ENCODE measurements at regions not wholly inside any gene's neighbourhood (a gene's known extent, or its start where the extent isn't known, plus 50 kb on each side); places are given as distances from the start of the nearest gene placed in this dataset.

GRCh38 chr4:38442073-38442788, 221.8 kb upstream of the KLF3 start:
- H2AFZ ChIP-seq (ENCODE audit: low read depth, low read length) = no peak overlapping the region
- ATAC-seq (no peak), DNase-seq (ENCODE audit: extremely low read depth in 1 of 4, low spot score in 3 of 4) (no peak), FAIRE-seq (no peak)
- H3K9me3 ChIP-seq (replicated peaks; ENCODE audit: control insufficient read depth, insufficient read depth, low read depth, low read length) = no peaks in the 10 kb centered on the region
- no peaks in the 10 kb centered on the region for H4K20me1 ChIP-seq (replicated peaks; ENCODE audit: control insufficient read depth, insufficient read depth, low read length)
- H3K27me3 ChIP-seq (ENCODE audit: control insufficient read depth in 2 of 2, insufficient read depth in 2 of 2, low read length in 2 of 2) = no peaks in the 10 kb centered on the region
- no peak overlapping the region for H3K27ac ChIP-seq (ENCODE audit: extremely low read depth, low read depth, low read length)
- BruUV-seq (replicated peaks) = no TSS peak
- intact Hi-C loops (cut with micrococcal nuclease) = no loop called here
- ChIA-PET POLR2A (no interaction called here), CTCF (ENCODE audit: low intra/inter-chr PET ratio) (no interaction called here)
- no peak overlapping the region for H3K4me3 ChIP-seq
- H3K9me1 ChIP-seq (ENCODE audit: control insufficient read depth, insufficient read depth, low read length) = no peaks in the 10 kb centered on the region
- in situ Hi-C loops (cut with MboI) = no loop called here
- 49% methylated on average over 5 of the region's 5 CpGs for WGBS (ENCODE audit: insufficient coverage, low coverage, missing lambda C conversion rate)
- TF ChIP-seq SMAD3 (CRISPR knock-in tag; conservative IDR thresholded peaks at IDR 0.05) (no peak), RBM14 (IDR thresholded peaks at IDR 0.05; ENCODE audit: borderline replicate concordance, insufficient read depth, low read depth, low read length) (no peak), ZSCAN32 (CRISPR knock-in tag; IDR thresholded peaks at IDR 0.05) (no peak), SRSF9 (IDR thresholded peaks at IDR 0.05; ENCODE audit: borderline replicate concordance, low read depth, low read length) (no peak), ZNF24 (IDR thresholded peaks at IDR 0.05) (no peak), FOXJ3 (CRISPR knock-in tag; IDR thresholded peaks at IDR 0.05) (no peak)
- no peak overlapping the region for H3K9ac ChIP-seq (ENCODE audit: insufficient read depth in 1 of 2, low read depth in 2 of 2, low read length in 2 of 2)
- H3K36me3 ChIP-seq (ENCODE audit: control insufficient read depth, insufficient read depth, low read length) = no peaks in the 10 kb centered on the region
- H3K4me2 ChIP-seq (ENCODE audit: insufficient read depth, low read length) = no peak overlapping the region
- H3K4me1 ChIP-seq (replicated peaks in 1 of 2; ENCODE audit: control insufficient read depth in 2 of 2, insufficient read depth in 2 of 2, low read length in 2 of 2) = no peaks in the 10 kb centered on the region; a peak in 1 of 5 replicates
- H3K79me2 ChIP-seq (ENCODE audit: control insufficient read depth, insufficient read depth, low read length) = no peaks in the 10 kb centered on the region

Measured in K562 (cell line).